Urothelium cell line (cell line): ENCODE measurements at regions not wholly inside any gene's neighbourhood (a gene's known extent, or its start where the extent isn't known, plus 50 kb on each side); places are given as distances from the start of the nearest gene placed in this dataset.
A peak's percentile ranks its signal among the peaks of the same experiment; 100 is the strongest.

Source experiments
- DNase-seq: peaks from one replicate; pipeline ENCODE4 v3.0.0; 2011; ENCODE audit warnings: low spot score, mixed read lengths
- FAIRE-seq: peaks from 2 replicates; lab custom pipeline; 2011; peaks lifted over from hg19 to GRCh38; lab: Jason Lieb, UNC

DNA sequence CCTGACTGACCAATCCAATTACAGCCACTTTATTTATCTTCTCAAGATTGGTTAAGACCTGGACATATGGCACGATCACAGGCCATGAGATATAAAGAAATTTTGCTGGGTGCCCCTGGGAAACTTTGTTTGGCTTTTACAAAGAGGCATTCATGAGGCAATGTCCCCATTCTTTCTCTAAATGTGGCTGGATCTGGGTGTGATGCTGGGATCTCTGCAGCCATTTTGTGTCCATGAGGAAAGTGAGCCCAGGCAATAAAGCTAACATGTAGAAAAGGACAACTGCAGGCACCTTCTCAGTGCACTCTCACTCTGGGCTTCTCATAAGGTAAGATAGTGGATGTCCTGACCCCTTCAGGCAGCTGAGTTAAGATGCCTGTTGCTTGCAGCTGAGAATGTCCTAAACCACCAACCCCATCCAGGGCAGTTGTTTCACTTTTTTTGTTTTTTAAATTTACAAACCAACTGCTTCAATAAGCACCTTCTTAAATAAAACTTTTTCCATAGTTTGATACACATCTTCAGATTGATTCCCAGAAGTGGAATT, 372.3 kb downstream of the MIAT start:
- FAIRE-seq, result no peak
- DNase-seq, result no peak

DNA sequence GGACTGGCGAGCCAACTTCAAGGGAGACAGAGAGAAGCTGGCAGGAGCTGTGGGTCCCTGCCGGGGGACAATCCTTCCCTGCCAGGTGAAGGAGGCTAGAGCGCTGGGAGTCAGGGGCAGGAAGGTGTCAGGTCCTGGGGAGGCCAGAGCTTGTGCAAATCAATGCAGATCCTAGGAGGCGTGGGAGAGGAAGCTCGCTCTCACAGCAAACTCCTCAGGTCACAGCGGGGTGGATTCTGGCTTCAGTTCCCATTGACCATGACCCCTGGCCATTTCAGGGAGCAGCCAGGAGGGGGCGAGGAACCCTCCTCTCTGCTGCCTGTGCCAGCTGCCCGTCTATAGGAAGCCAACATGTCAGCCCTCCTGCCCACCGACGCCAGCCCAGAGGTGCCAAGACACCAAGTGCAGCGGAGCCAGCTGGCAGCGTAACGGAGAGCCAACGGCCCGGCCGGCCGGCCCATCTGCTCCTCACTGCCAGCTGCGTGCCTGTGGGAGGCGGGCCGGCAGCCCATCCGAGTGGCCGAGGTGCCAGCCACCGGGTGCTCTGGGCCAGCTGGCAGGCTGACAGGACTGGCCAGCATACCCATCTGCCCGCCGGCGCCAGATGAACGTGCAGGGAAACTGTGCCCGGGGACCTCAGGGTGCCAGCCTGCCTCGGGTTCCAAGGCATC, 374.8 kb downstream of the MIAT start:
- FAIRE-seq, result peak; percentile 82
- DNase-seq, result no peak

DNA sequence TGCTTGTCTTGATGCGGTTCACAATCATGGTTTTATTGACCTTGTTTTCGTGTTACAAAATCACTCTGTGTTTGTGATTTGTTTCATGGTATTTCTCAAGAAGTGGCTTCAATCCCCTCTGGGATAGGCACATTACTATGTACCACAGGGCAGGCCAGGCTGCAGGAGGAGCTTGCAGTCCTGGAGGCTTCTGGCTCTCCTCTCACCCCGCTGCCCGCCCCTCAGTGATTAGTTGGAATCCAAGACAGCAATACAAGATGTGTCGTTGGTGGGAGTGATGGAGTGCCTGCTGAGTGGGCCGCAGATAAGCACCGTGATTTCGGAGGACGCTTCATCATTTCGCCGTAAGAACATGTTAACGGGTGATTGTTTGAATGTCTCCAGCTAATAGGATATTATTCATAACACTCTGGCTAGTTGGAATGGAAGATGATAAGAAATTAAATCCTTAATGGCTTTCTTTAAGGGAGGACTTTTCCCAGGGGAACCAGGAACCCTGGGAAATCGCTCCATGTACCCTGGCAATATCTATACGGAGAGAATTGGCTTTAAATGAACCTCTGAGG, 384.4 kb downstream of the MIAT start:
- FAIRE-seq, result peak; percentile 61
- no peak for DNase-seq

DNA sequence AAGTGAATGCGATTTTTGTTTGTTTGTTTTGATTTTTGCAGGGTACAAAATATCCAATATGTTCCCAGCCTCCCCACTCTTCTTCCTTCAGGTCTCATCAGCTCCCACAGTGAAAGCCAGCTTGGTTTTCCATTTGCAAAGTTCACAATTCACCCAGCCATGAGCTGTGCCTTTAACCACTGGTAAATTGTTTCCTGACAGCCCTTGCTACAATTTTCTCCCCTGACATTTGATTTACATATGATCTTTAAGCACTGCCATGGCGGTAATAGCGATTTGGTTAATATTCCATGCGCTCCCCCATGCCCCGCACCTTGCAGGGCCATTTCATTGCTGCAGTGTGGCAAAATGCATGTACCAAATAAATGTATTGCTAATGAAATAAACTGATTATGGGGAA, 385.9 kb downstream of the MIAT start:
- no peak for DNase-seq
- FAIRE-seq, result peak; percentile 90

DNA sequence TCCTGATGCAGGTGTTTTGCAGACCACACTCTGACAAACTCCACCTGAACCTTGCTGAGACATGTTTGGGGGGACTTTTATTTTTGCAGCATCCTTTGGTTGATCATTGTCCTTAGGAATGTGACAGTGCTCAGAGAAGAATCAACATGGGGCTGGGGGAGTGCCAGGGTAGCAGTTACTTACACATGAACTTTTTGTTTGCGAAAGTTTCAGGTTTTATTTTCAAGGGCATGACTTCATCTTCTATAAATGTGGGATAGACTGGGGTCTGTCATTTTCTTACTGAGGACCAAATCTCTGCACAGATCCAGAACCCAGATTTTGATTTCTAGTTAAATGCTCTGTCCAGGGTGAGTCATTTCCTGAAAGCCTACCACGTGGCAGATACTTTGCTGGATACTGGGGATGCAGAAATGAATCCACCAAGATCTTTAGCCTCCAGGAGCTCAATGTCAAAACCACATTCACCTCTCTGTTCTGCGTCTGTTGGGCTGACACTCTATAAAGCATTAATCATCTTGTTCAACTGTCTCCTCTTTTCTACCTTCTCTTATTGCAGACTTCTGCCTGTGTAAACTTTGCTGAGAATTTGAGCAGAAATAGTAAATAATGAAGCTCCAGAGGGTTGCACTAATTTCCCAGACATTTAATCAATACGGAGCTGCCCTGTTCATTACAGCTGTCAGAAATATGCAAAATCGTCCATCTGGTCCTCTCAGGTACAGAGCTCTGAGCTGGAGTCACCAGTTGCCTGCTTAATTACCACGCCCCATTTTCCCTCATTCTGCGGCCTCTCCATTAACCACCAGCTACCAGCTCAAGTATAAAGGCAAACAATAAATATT, 387.9 kb downstream of the MIAT start:
- no peak for FAIRE-seq

DNA sequence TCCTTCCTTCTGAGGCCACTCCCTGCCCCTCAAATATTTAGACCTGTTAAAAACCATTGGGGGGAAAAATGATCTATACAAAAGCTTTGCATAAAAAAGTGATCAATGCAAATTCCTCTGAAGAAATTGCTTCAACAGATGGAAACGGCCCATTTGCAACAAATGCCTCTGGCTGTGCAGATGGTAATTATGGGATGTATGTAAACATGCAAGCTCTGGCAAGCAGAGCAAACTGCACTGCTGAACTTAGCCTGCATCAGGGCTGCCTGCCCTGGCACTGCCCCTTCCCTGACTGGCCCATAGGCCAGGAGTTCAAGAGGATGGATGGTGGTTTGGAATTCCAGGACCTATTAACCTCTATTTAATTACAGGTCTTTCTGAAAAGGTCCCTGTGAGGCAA, 388.7 kb downstream of the MIAT start:
- peak; percentile 96 for FAIRE-seq
- DNase-seq, result peak; percentile 37

More for the DNA sequence above, 387.9 kb downstream of the MIAT start:
- DNase-seq, result peak; percentile 92

DNA sequence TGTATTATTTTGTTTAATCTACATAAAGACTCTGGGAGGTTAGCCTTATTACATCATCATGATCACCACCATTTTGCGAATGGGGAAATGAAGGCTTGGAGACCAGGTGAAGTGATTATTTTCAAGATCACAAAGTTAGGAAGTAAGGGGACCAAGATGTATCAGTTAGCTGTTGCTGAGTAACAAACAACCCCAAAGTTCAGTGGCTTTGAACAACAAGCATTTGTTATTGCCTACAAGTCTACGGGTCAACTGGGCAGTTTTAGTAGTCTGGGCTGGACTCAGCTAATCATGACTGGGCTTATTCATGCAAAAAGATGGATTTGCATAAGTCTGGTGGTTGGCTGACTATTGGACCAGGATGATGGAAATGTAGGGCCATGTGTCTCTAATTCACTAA, 389.2 kb downstream of the MIAT start:
- no peak for DNase-seq

DNA sequence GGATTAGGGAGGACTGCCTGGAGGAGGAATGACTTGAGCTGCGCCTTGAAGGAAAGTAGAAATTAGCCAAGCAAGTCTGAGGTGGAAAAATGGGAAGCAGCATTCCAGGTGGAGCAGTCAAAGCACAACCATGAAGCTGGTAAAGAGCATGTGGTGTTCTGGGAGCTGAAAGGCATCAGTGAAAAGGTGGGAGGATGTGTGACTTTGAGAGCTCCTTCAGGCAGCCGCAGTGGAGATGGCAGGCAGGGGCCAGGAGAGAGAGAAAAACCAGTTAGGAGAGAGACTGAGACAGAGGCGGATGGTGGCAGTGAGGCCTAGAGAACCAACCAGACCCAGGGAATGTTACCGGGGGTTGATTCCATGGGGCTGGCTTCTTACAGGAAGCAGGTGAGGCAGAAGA, 393.4 kb downstream of the MIAT start:
- no peak for FAIRE-seq

More for the DNA sequence above, 389.2 kb downstream of the MIAT start:
- FAIRE-seq, result peak; percentile 76

DNA sequence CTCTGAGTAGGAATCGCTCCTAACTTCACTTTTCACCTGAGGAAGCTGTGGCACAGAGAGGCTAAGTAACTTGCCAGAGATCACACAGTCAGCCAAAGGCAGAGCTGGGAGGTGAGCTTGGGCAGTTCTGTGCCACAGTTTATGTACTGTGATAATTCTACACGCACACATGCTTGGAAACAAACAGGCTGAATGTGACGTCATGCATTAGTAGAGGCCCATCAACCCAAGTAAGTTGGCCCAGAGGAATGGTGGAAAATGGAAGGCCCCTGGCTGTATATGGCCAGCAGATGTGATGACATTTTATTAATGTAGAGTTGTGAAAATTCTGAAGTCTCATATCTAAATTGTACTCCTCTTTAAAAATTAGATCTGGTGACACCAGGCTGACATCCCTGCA, 394.0 kb downstream of the MIAT start:
- no peak for DNase-seq
- no peak for FAIRE-seq

More for the DNA sequence above, 393.4 kb downstream of the MIAT start:
- no peak for DNase-seq

DNA sequence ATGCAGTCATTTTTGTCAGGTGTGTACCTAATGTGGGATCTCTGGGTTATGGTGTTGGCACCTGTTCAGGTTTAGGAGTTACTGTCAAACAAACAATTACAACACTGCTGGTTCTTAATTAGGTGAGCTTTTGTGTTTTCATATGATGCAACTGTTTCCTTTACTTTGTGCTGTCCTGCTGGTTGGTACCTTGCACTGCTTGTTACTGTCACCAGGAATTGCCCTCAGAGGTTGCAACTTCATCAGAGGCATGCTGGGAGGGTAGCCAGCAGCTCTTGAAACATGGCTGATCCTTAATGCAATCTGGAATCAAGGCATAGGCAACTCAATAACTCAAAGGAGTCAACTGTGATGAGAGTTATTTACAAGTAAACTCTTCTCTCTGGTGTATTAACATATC, 400.3 kb downstream of the MIAT start:
- no peak for FAIRE-seq
- no peak for DNase-seq

DNA sequence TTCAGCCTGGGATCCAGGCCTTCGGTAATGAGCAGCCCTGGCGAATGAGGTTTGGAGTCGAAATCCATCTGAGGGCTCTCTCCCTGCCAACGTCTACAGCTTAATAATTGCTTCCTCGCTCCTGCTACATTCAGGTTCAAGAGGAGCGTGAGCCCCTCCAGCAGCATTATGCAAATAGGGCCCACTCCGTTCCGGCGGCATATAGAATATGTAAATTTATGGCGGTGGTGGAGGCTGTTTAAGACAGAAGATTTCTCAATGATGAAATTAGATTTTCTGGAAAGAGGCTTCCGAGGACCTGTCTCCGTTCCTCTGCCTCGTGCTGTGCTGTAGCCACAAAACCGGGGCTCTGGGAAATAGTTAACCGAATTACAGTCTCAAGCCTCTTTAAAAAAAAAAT, 402.8 kb downstream of the MIAT start:
- no peak for DNase-seq

DNA sequence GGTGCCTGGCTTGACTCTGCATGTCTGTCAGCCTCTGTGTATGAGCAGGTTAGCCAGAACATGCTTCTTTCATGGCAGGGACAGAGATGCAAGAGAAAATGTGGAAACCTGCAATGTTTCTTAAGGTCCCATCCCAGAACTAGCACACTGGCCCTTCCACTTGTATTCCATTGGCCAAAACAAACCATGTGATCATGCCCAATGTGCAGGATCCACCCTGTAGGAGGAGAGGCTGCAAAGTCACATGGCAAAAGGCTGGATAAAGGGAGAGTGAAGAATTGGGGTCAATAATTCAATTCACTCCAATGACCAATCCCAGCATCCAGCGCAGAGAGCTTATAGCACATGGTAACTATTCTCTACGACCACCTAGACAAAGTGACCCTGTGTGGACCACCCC, 405.5 kb downstream of the MIAT start:
- FAIRE-seq (peak; percentile 98), DNase-seq (no peak)

More for the DNA sequence above, 402.8 kb downstream of the MIAT start:
- no peak for FAIRE-seq

DNA sequence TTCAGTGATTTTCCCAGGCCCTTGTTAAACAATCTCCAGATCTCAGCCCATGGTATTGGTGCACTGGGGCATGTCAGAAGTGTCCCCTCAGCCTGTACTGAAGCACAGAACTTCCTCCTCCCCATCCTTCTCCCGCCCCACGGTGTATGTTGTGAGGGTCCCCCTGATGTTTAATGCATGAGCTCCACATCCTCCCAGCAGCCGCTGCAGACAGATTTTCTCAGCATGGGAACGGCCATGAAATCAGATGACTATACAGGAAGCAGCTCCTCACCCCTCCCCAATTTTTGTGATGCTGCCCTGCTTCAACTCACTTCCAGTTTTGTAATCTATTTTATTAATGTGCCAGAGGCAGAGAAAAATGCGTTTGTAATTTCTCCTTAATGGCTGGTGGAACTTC, 406.0 kb downstream of the MIAT start:
- FAIRE-seq (no peak), DNase-seq (no peak)

DNA sequence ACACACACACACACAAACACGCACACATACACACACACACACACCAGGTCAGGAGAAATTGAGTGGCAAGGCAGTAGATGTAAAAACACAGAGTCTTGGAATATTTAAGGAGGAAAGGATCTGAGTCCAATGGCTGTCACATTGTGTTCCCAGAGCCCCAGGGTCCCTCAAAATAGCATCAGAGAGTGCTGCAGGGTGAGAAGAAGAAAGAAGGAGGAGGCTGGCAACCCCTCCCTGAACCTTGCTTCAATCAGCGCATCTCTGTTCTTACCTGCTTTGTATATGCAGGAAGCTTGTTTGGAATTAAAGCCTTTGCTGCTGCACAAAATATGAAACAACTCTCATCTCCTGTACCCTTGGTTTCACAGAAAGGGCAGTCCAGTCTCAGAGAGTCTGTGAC, 406.5 kb downstream of the MIAT start:
- FAIRE-seq (peak; percentile 95), DNase-seq (no peak)

DNA sequence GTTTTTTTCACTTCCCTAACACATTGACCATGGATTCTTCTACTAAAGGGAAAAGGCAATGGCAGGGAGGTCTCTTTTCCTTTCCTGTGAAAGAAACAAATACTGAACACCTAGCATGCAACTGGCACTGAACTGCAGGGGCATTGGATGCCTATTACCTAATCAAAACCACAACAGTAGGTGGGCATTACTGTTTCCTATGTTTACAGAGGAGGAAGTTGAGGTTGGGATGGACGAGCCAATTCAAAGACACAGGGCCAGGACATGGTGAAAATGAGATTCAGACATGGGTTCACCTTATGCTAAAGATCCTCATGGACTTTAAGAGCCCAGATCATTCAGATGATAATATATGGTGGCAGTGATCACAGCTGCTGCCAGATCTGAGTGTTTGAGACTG, 407.0 kb downstream of the MIAT start:
- FAIRE-seq (no peak), DNase-seq (no peak)

DNA sequence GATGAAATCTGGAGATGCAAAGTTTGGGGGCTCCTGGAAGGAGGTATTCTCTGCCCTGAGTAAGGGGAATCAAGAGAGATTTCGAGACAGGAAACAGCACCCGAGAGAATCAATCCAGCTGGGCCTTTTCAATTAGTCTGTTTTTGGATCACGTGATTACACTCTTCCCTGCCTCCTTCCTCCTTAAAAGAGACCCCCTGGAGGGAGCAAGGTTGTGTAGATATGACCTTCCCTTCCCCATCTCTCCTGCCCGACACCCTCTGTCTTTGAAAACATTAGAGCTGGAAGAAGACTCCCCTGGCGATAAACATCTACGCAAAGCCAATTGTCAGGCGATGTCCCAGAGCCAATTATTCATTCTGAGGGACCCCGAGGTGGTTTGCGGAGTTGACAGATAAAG, 407.9 kb downstream of the MIAT start:
- FAIRE-seq (no peak), DNase-seq (no peak)

DNA sequence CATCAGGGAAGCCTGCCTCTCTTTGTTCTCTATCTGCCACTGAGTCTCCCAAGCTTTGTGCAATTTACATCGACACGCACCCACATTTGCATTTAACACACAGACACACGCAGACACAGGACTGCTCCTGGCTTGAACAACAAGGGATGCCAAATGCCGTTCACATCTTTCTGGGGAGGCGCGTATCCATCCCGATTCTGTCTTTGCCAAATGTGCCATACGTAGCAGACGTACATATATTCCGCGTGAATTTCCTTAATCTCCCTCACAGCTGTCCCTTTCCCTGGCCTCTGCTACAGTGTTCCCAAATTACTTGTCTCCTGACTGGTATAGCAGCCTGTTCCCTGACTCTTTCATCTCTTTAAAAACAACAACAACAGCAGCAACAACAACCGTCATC, 409.5 kb downstream of the MIAT start:
- DNase-seq, result no peak
- FAIRE-seq, result peak; percentile 99

DNA sequence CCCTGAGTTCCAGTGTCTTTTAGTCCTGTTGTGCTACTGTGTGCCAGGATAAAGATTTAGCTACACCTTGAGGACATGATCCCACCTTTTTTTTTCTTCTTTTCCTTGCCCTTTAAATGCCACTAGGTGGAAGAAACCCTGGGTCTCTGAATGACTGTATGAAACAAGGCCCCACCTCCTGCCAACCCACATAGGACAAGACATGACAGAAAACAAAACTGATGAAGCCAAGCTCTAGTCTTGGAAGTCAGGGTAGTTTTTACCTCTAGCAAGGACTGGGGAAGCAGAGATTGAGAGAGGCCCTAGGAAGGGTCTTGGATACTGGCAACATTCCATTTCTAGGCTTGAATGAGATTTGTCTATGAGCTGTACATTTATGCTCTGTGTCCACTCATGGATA, 410.7 kb downstream of the MIAT start:
- DNase-seq, result no peak
- no peak for FAIRE-seq

DNA sequence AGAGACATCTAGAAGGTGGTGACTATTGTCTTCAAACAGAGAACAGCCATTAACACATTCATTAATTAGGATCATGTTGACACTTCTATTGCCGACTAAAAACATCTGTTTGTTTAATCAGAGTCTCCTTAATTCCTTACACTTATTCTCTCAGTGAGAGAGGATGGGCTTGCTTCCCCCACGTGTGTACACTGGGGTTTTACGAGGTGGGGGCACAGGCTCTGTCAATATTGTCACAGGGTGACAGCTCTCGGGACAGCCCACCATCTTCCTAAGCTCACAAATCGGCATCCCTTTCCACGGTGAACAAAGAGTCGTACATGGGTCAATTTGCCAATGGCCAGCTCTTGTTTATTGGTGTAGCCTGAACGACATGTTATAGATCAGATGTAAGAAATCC, 413.2 kb downstream of the MIAT start:
- FAIRE-seq, result no peak

DNA sequence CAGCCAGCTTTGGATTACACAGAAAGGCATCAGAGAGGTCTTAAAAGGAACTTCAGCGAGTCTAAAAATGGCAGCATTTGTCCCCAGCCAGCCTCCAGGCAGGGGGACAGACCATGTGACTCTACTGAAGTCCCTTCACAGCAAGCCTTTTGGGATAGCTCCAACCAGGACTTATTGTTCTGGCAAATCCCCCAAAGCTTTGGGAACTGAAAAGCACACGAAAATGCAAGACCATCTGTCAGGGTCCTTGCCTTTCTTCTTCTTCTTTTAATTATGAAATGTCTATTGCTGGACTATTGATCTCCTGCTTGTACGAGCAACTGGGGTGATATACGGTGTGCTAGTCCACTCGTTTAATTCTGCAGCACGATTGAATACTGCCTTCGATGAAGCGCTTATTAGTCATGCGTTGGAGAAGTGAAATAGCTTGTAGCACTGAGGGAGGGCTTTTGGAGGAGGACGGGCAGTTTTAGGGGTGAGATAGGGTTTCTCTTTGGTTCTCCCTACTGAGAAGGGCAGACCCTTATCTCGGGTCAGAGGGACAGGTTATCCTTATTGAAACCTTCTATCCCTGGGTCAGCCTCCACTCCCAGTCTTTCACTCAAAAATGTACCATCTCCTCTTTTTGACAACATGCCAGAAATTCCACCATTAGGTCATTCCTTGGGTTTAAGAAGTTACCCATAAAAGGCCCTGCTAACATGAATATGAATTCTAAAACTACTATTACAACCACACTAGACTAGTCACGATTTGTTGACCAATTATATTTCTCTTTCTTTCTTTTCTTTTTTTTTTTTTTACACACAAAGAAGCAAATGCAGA, 416.4 kb downstream of the MIAT start:
- DNase-seq (peak; percentile 48), FAIRE-seq (peak; percentile 35)

More for the DNA sequence above, 413.2 kb downstream of the MIAT start:
- DNase-seq, result no peak
